IPS DF 4.7 (cell line): ENCODE measurements at regions not wholly inside any gene's neighbourhood (a gene's known extent, or its start where the extent isn't known, plus 50 kb on each side); places are given as distances from the start of the nearest gene placed in this dataset.
A peak's percentile ranks its signal among the peaks of the same experiment; 100 is the strongest.

Source experiments
- DNase-seq: peaks from one replicate; pipeline ENCODE4 v3.0.0-alpha.2; 2013; ENCODE audit warnings: low spot score; ENCODE audit errors: extremely low read depth

GRCh38 chr5:98474782-98475181 is 298.7 kb upstream of the RGMB start:
- DNase-seq: no peak

- DNase-seq: no peak
These were observed 290.9 kb upstream of the RGMB start for GRCh38 chr5:98482321-98483300.

- no peak for DNase-seq
These were observed 290.2 kb upstream of the RGMB start for GRCh38 chr5:98483301-98483685.

GRCh38 chr5:98489021-98489420 is 284.4 kb upstream of the RGMB start:
- DNase-seq: no peak

- DNase-seq: no peak
These were observed 283.1 kb upstream of the RGMB start for GRCh38 chr5:98490348-98490747.

- DNase-seq: no peak
These were observed 281.2 kb upstream of the RGMB start for GRCh38 chr5:98492258-98492657.

GRCh38 chr5:98497418-98497817 is 276.0 kb upstream of the RGMB start:
- no peak for DNase-seq

- DNase-seq: no peak
These were observed 275.4 kb upstream of the RGMB start for GRCh38 chr5:98498028-98498427.

- no peak for DNase-seq
These were observed 273.6 kb upstream of the RGMB start for GRCh38 chr5:98499892-98500291.

- no peak for DNase-seq
These were observed 272.7 kb upstream of the RGMB start for GRCh38 chr5:98500811-98501210.

GRCh38 chr5:98503616-98504015 is 269.8 kb upstream of the RGMB start:
- DNase-seq: no peak

GRCh38 chr5:98504505-98504904 is 269.0 kb upstream of the RGMB start:
- DNase-seq: no peak

GRCh38 chr5:98510143-98510985 is 263.1 kb upstream of the RGMB start:
- no peak for DNase-seq

- DNase-seq: peak; percentile 9
These were observed 260.1 kb upstream of the RGMB start for GRCh38 chr5:98513380-98513779.

GRCh38 chr5:98514215-98514614 is 259.2 kb upstream of the RGMB start:
- no peak for DNase-seq

- DNase-seq: no peak
These were observed 256.8 kb upstream of the RGMB start for GRCh38 chr5:98516701-98517100.

GRCh38 chr5:98517560-98518366 is 255.7 kb upstream of the RGMB start:
- DNase-seq: no peak

- no peak for DNase-seq
These were observed 254.7 kb upstream of the RGMB start for GRCh38 chr5:98518754-98519153.

GRCh38 chr5:98519571-98519970 is 253.9 kb upstream of the RGMB start:
- no peak for DNase-seq

- no peak for DNase-seq
These were observed 251.6 kb upstream of the RGMB start for GRCh38 chr5:98521821-98522220.

GRCh38 chr5:98524773-98525172 is 248.7 kb upstream of the RGMB start:
- DNase-seq: no peak
